PC-3 (cell line): ENCODE measurements at regions not wholly inside any gene's neighbourhood (a gene's known extent, or its start where the extent isn't known, plus 50 kb on each side); places are given as distances from the start of the nearest gene placed in this dataset.

Experiments
- ATAC-seq: fragments of 200-7000 bp; cut with Tn5 transposase; 2 replicates; pipeline ENCODE4 v1.9.1; 2020; ENCODE audit warnings: mild to moderate bottlenecking, moderate library complexity
- BruUV-seq: library from RNA; stranded (reverse); fragments of 400-500 nt; replicated peaks from 2 replicates; lab custom pipeline; 2021; lab: Mats Ljungman, UMichigan
- CTCF ChIA-PET: fragments of 300-600 bp; sonication (Branson Sonifier 250); formaldehyde crosslinking; loops from one replicate; lab custom pipeline; 2022; ENCODE audit warnings: antibody characterized with exemption; lab: Charles Lee
- POLR2A ChIA-PET: fragments of 300-600 bp; sonication (Branson Sonifier 250); formaldehyde crosslinking; loops from one replicate; lab custom pipeline; 2022; ENCODE audit warnings: antibody characterized with exemption; ENCODE audit not compliant: unreplicated experiment; lab: Charles Lee
- DNase-seq: peaks from one replicate; pipeline ENCODE4 v3.0.0-alpha.2; 2015
- H2AFZ ChIP-seq: fragments of 300-600 bp; sonication (generic); 2 replicates; pipeline ENCODE4 v1.6.0; 2016; ENCODE audit warnings: antibody characterized with exemption, low read length
- H3F3A ChIP-seq: fragments of 300-600 bp; sonication (generic); one replicate; pipeline ENCODE4 v1.6.0; 2017; ENCODE audit warnings: antibody characterized with exemption, low read length, control low read depth, mild to moderate bottlenecking; ENCODE audit not compliant: unreplicated experiment
- H3K27ac ChIP-seq: fragments of 300-600 bp; sonication (generic); 2 replicates; pipeline ENCODE4 v1.5.1; 2016; ENCODE audit warnings: mild to moderate bottlenecking, low read length
- H3K27me3 ChIP-seq: fragments of 300-600 bp; sonication (generic); 2 replicates; pipeline ENCODE4 v1.6.1; 2016; ENCODE audit warnings: low read length, mixed read lengths
- H3K36me3 ChIP-seq: fragments of 300-600 bp; sonication (generic); 2 replicates; pipeline ENCODE4 v1.6.1; 2016; ENCODE audit warnings: low read depth, mixed run types, low read length, mixed read lengths
- H3K4me1 ChIP-seq: fragments of 300-600 bp; sonication (generic); 2 replicates; pipeline ENCODE4 v1.5.1; 2016; ENCODE audit warnings: low read length; ENCODE audit not compliant: insufficient read depth
- H3K4me2 ChIP-seq: fragments of 300-600 bp; sonication (generic); 2 replicates; pipeline ENCODE4 v1.6.0; 2016; ENCODE audit warnings: low read length
- H3K4me3 ChIP-seq: fragments of 300-600 bp; sonication (generic); 2 replicates; pipeline ENCODE4 v1.5.1; 2016; ENCODE audit warnings: mild to moderate bottlenecking, low read length, mixed read lengths
- H3K79me2 ChIP-seq: fragments of 300-600 bp; sonication (generic); 2 replicates; pipeline ENCODE4 v1.6.1; 2017; ENCODE audit warnings: low read length, mixed read lengths
- H3K9ac ChIP-seq: fragments of 300-600 bp; sonication (generic); 2 replicates; pipeline ENCODE4 v1.6.0; 2016; ENCODE audit warnings: mild to moderate bottlenecking, low read length
- H3K9me2 ChIP-seq: fragments of 300-600 bp; sonication (generic); replicated peaks from 2 replicates; pipeline ENCODE4 v1.6.1; 2016; ENCODE audit warnings: mixed run types, low read length, mixed read lengths
- H3K9me3 ChIP-seq: fragments of 300-600 bp; sonication (generic); 2 replicates; pipeline ENCODE4 v1.6.1; 2016; ENCODE audit warnings: low read length, mixed read lengths
- H4K20me1 ChIP-seq: fragments of 300-600 bp; sonication (generic); 2 replicates; pipeline ENCODE4 v1.6.1; 2016; ENCODE audit warnings: low read length, mixed read lengths
- CTCF ChIP-seq: fragments of 300-600 bp; sonication (generic); conservative IDR thresholded peaks from 2 replicates; pipeline ENCODE4 v1.5.1; 2017; ENCODE audit warnings: antibody characterized with exemption, low read depth, mild to moderate bottlenecking, low read length
- EZH2 ChIP-seq: fragments of 300-600 bp; sonication (generic); IDR thresholded peaks from one replicate; pipeline ENCODE4 v1.6.1; 2017; ENCODE audit warnings: antibody characterized with exemption, mild to moderate bottlenecking, low read length; ENCODE audit not compliant: unreplicated experiment
- EZH2phosphoT487 ChIP-seq: fragments of 300-600 bp; sonication (generic); IDR thresholded peaks from 2 replicates; pipeline ENCODE4 v1.6.1; 2018; ENCODE audit warnings: mild to moderate bottlenecking, antibody characterized with exemption, low read length, borderline replicate concordance
- intact Hi-C: fragments of 100-400 bp; cut with micrococcal nuclease; formaldehyde crosslinking; loops from 2 replicates; pipeline ENCODE4 v1.9.0; 2023

GRCh38 chr13:63005625-63006024 lies 1590.0 kb upstream of the PCDH20 start:
- Histone ChIP-seq H3K36me3 (no peaks in the 10 kb centered on the region), H3K9ac (no peak overlapping the region), H3K79me2 (no peaks in the 10 kb centered on the region), H3K9me3 (peaks cover under 1% of the 10 kb centered on the region; the same call in 1 of the 2 replicates), H2AFZ (no peak overlapping the region), H4K20me1 (no peaks in the 10 kb centered on the region), H3K4me3 (no peak overlapping the region), H3K9me2 (no peaks in the 10 kb centered on the region), H3K27me3 (no peaks in the 10 kb centered on the region), H3K27ac (no peak overlapping the region), H3K4me1 (no peaks in the 10 kb centered on the region), H3K4me2 (no peak overlapping the region), H3F3A (no peaks in the 10 kb centered on the region)
- ChIA-PET CTCF (no interaction called here), POLR2A (no interaction called here)
- intact Hi-C loops: no loop called here
- BruUV-seq: no TSS peak
- DNase-seq (no peak), ATAC-seq (no peak)
- TF ChIP-seq CTCF (no peak), EZH2phosphoT487 (no peak), EZH2 (no peak)

GRCh38 chr13:62997696-62998095 lies 1582.0 kb upstream of the PCDH20 start:
- BruUV-seq: no TSS peak

More at GRCh38 chr13:62997696-62998095, 1582.0 kb upstream of the PCDH20 start:
- ATAC-seq (no peak), DNase-seq (no peak)
- Histone ChIP-seq H3K9me2 (no peaks in the 10 kb centered on the region), H4K20me1 (no peaks in the 10 kb centered on the region), H3F3A (no peaks in the 10 kb centered on the region), H3K79me2 (no peaks in the 10 kb centered on the region), H3K4me3 (no peak overlapping the region), H3K4me1 (no peaks in the 10 kb centered on the region), H3K9me3 (no peaks in the 10 kb centered on the region), H2AFZ (no peak overlapping the region), H3K36me3 (no peaks in the 10 kb centered on the region), H3K4me2 (no peak overlapping the region), H3K27me3 (no peaks in the 10 kb centered on the region), H3K27ac (no peak overlapping the region), H3K9ac (no peak overlapping the region)
- CTCF ChIA-PET: no interaction called here
- TF ChIP-seq CTCF (no peak), EZH2 (no peak), EZH2phosphoT487 (no peak)
- intact Hi-C loops: no loop called here
- POLR2A ChIA-PET: no interaction called here
